ENCODE measurements at regions not wholly inside any gene's neighbourhood (a gene's known extent, or its start where the extent isn't known, plus 50 kb on each side); places are given as distances from the start of the nearest gene placed in this dataset.

DNA sequence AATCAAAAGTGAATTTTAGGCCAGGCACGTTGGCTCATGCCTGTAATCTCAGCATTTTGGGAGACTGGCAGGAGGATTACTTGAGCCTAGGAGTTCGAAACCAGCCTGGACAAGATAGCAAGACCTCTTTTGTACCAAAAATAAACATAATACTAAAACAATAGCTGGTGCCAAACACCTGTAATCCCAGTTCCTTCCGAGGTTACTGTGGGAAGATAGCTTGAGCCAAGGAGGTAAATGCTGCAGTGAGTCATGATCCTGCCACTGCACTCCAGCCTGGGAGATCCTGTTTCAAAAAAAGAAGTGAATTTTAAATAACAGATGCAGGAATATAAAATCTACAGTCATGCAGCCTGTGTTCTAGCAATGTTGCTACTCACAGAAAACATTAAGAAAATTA, 488.3 kb downstream of the PPARGC1A start:
- TF ChIP-seq, protein P1, sequence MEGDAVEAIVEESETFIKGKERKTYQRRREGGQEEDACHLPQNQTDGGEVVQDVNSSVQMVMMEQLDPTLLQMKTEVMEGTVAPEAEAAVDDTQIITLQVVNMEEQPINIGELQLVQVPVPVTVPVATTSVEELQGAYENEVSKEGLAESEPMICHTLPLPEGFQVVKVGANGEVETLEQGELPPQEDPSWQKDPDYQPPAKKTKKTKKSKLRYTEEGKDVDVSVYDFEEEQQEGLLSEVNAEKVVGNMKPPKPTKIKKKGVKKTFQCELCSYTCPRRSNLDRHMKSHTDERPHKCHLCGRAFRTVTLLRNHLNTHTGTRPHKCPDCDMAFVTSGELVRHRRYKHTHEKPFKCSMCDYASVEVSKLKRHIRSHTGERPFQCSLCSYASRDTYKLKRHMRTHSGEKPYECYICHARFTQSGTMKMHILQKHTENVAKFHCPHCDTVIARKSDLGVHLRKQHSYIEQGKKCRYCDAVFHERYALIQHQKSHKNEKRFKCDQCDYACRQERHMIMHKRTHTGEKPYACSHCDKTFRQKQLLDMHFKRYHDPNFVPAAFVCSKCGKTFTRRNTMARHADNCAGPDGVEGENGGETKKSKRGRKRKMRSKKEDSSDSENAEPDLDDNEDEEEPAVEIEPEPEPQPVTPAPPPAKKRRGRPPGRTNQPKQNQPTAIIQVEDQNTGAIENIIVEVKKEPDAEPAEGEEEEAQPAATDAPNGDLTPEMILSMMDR (conservative IDR thresholded peaks at IDR 0.05; ENCODE audit: low read depth, low read length), result no peak
- H3K4me3 ChIP-seq (IDR thresholded peaks at IDR 0.05; ENCODE audit: insufficient read depth, low read depth, low read length), result no peak overlapping the region
- H4K20me1 ChIP-seq (ENCODE audit: insufficient read depth), result no peaks in the 10 kb centered on the region
- no peaks in the 10 kb centered on the region for H3K36me3 ChIP-seq (ENCODE audit: insufficient read depth)
- no peak overlapping the region for H3K4me2 ChIP-seq
- no peaks in the 10 kb centered on the region for H3K79me2 ChIP-seq (ENCODE audit: insufficient read depth, low read depth)
- H2AFZ ChIP-seq (ENCODE audit: low read depth), result no peak overlapping the region
- H3K9ac ChIP-seq, result no peak overlapping the region
- no peaks in the 10 kb centered on the region for H3K4me1 ChIP-seq (ENCODE audit: low read depth, poor library complexity, severe bottlenecking)
- H3K27me3 ChIP-seq (ENCODE audit: insufficient read depth, low read depth), result no peaks in the 10 kb centered on the region
- H3K27ac ChIP-seq, result no peak overlapping the region

DNA sequence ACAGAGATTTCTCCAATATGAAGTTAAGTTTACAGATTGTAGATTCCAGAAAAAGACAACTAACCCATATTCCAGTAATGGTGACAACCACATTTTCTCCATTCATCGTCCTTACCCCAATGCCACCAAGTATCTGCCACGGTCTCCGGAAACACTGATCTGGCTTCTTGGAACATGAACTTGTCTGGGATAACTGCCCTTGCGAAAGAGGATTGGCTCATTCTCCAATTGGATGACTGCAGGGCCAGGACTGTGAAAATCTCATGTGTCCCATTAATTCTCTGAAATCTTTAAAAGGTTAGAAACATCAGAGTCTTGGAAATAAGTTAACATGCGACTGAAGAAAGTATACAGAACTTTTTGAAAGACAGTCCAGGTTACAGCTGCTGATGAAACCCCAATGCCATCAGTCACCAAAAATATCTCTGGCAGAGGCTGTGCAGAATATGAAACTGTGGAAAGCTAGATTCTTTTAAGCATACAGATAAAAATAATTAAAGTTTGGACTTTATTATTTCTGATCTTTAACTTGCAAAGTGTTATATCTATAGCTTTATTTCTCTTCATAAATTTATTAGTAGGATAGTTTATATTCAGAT, 496.9 kb downstream of the PPARGC1A start:
- Histone ChIP-seq H4K20me1 (ENCODE audit: insufficient read depth) (no peaks in the 10 kb centered on the region), H3K36me3 (ENCODE audit: insufficient read depth) (no peaks in the 10 kb centered on the region), H3K27me3 (ENCODE audit: insufficient read depth, low read depth) (no peaks in the 10 kb centered on the region), H3K4me1 (ENCODE audit: low read depth, poor library complexity, severe bottlenecking) (no peaks in the 10 kb centered on the region), H3K79me2 (ENCODE audit: insufficient read depth, low read depth) (no peaks in the 10 kb centered on the region), H3K27ac (no peak overlapping the region), H3K4me3 (IDR thresholded peaks at IDR 0.05; ENCODE audit: insufficient read depth, low read depth, low read length) (no peak overlapping the region), H2AFZ (ENCODE audit: low read depth) (no peak overlapping the region), H3K9ac (no peak overlapping the region), H3K4me2 (no peak overlapping the region)
- TF ChIP-seq, protein P1 (conservative IDR thresholded peaks at IDR 0.05; ENCODE audit: low read depth, low read length), result no peak

DNA sequence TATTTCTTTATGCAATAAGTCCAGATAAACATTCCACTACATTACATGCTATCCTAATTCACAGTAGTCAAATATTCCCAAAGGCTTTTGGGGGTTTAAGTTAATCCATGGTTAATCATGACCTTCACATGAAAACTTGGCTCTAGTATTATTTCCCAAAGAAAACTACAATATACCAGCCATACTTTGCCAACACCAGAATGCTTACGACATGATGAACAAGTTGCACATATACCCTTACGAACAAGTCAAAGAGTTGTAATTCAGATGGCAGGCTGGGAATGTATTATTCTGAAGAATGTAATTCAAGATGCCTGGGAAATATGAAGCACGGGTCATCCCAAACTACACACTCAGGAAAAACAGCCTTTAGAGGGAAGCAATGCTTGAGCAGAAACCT, 499.6 kb downstream of the PPARGC1A start:
- Histone ChIP-seq H4K20me1 (ENCODE audit: insufficient read depth) (no peaks in the 10 kb centered on the region), H3K9ac (no peak overlapping the region), H3K27me3 (ENCODE audit: insufficient read depth, low read depth) (no peaks in the 10 kb centered on the region), H2AFZ (ENCODE audit: low read depth) (no peak overlapping the region), H3K27ac (no peak overlapping the region), H3K4me2 (no peak overlapping the region), H3K4me1 (ENCODE audit: low read depth, poor library complexity, severe bottlenecking) (no peaks in the 10 kb centered on the region), H3K79me2 (ENCODE audit: insufficient read depth, low read depth) (no peaks in the 10 kb centered on the region), H3K36me3 (ENCODE audit: insufficient read depth) (no peaks in the 10 kb centered on the region), H3K4me3 (IDR thresholded peaks at IDR 0.05; ENCODE audit: insufficient read depth, low read depth, low read length) (no peak overlapping the region)
- TF ChIP-seq, protein P1 (conservative IDR thresholded peaks at IDR 0.05; ENCODE audit: low read depth, low read length), result no peak

DNA sequence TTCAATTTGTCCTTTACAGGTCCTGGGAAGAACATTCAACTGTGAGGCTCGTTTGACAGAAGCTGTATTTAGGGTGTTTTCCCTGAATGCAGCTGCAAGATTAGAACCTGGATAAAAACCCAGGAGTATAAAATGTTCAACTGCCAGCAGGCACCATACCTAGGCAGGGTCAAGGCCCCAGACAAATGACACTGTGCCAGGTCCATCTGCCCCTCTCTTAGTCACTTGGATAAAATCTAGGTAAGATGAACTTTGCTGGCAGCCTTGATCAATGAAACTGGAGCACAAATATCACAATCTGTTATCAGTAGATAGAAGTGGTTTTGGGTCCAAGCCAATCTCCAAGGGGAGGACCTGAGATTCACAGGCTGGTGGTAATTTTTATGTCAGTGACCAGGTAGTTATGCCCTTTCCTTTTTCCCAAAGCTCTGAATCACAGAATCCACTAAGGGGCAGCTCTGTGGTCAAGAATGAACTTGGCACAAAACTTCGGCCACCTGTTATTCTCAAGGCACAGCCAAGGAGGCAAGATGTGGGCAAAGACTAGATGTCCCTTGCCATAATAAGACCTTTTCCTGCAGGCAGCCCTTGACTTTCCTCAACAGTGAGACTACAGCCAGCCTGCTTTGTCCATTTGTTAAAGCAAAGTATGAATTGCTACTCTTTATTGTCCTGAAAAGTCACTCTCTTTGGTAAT, 501.0 kb downstream of the PPARGC1A start:
- H3K27ac ChIP-seq, result no peak overlapping the region
- H3K9ac ChIP-seq, result no peak overlapping the region
- no peaks in the 10 kb centered on the region for H4K20me1 ChIP-seq (ENCODE audit: insufficient read depth)
- H3K4me3 ChIP-seq (IDR thresholded peaks at IDR 0.05; ENCODE audit: insufficient read depth, low read depth, low read length), result no peak overlapping the region
- no peak overlapping the region for H2AFZ ChIP-seq (ENCODE audit: low read depth)
- H3K79me2 ChIP-seq (ENCODE audit: insufficient read depth, low read depth), result no peaks in the 10 kb centered on the region
- H3K27me3 ChIP-seq (ENCODE audit: insufficient read depth, low read depth), result no peaks in the 10 kb centered on the region
- H3K4me1 ChIP-seq (ENCODE audit: low read depth, poor library complexity, severe bottlenecking), result no peaks in the 10 kb centered on the region
- no peaks in the 10 kb centered on the region for H3K36me3 ChIP-seq (ENCODE audit: insufficient read depth)
- H3K4me2 ChIP-seq, result no peak overlapping the region
- TF ChIP-seq, protein P1 (conservative IDR thresholded peaks at IDR 0.05; ENCODE audit: low read depth, low read length), result no peak
